Ovary (tissue), 7 donors: ENCODE measurements at regions not wholly inside any gene's neighbourhood (a gene's known extent, or its start where the extent isn't known, plus 50 kb on each side); places are given as distances from the start of the nearest gene placed in this dataset.

ENCODE experiments used
- DNase-seq, 5 donors: peaks; one replicate each; pipeline ENCODE4 v3.0.0-alpha.2; 2019 to 2020
- H3K27ac ChIP-seq, 2 donors: fragments of 200-600 bp; one replicate each; pipeline versions ENCODE4 v1.5.1 to v1.8.0; 2019 to 2022
- H3K27me3 ChIP-seq: fragments of 200-600 bp; one replicate; pipeline ENCODE4 v1.8.0; 2022
- H3K36me3 ChIP-seq: fragments of 200-600 bp; sonication (generic); one replicate; pipeline ENCODE4 v1.5.1; 2019
- H3K4me1 ChIP-seq: one replicate; pipeline ENCODE4 v1.8.1; 2013; ENCODE audit warnings: mild to moderate bottlenecking, moderate library complexity; ENCODE audit not compliant: insufficient read depth
- H3K4me3 ChIP-seq: fragments of 200-600 bp; sonication (generic); one replicate; pipeline ENCODE4 v1.5.1; 2017
- H3K9me3 ChIP-seq, 2 donors: fragments of 200-600 bp in 1 of 2; sonication (generic) in 1 of 2; one replicate each; pipeline versions ENCODE4 v1.5.1 to v1.8.1; 2013 to 2019; ENCODE audit warnings: mild to moderate bottlenecking in 1 of 2, moderate library complexity in 1 of 2
- EP300 ChIP-seq: sonication (generic); formaldehyde crosslinking; IDR thresholded peaks from one replicate; pipeline ENCODE4 v1.6.1; 2017; ENCODE audit warnings: antibody characterized with exemption
- POLR2A ChIP-seq: fragments of 450-650 bp; IDR thresholded peaks from one replicate; pipeline ENCODE4 v1.6.1; 2017; ENCODE audit warnings: antibody characterized with exemption, mild to moderate bottlenecking, moderate library complexity
- WGBS, 3 donors: extraction: QIAGEN DNeasy Blood & Tissue Kit in 1 of 3; methylation state at CpG; one replicate each; pipeline versions ENCODE4 v1.1.5 to v1.1.7; 2013 to 2017; 5-methylcytosine and 5-hydroxymethylcytosine counted together
- intact Hi-C, 4 donors: fragments of 100-400 bp; cut with DNase I; formaldehyde crosslinking; loops; one replicate each; pipeline versions ENCODE4 v1.11.0 to v1.15.1; 2022 to 2023
- TF ChIP-seq, protein P1 (sequence below), 3 donors: fragments of 450-650 bp in 2 of 3; fragments of 200-600 bp in 1 of 3; IDR thresholded peaks; one replicate each; pipeline versions ENCODE4 v1.5.1 to v1.8.0; 2016 to 2022; ENCODE audit warnings: antibody characterized with exemption in 3 of 3, mild to moderate bottlenecking in 1 of 3
- donor health status: DM: no; HTN: no; CAD: no; lungs with moderate emphysema.
- donor health status: DM: no; HTN: no; CAD: no.
- donor health status: Bipolar disorder and iron deficiency.
- donor health status: DM: no; HTN: no; CAD: no.
- donor health status: DM: yes; HTN: yes; CAD: no.

DNA sequence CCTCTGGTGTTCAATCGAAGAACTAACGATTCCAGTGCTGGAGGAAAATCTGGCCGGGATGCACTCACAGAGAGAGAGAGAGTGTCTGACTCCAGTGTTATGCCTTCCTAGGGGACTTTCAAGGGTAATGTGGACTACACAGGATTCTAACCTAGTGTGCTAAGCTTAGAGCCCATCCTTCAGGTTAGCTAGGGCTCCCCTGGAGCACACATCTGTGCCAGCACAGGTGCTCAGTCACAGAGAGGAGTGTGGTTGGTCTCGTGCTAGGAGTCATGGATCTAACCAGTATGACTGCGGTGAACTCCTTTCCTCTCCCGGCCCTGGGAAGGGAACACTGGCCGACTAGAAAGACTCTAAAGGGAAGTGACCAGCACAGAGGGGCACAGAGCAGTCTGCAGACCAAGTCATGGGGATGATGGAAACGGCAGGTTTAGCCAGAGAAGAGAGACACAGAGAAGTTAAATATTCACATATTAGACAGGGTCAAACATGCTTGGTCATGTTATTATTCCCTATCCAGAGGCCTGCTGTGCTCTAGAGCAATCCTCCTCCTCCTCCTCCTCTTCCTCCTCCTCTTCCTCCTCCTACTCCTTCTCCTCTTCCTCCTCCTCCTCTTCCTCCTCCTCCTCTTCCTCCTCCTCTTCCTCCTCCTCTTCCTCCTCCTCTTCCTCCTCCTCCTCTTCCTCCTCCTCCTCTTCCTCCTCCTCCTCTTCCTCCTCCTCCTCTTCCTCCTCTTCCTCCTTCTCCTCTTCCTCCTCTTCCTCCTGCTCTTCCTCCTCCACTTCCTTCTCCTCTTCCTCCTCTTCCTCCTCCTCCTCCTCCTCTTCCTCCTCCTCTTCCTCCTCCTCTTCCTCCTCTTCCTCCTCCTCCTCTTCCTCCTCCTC is 280.3 kb downstream of the XXYLT1 start:
- no peaks in the 10 kb centered on the region for H3K27me3 ChIP-seq
- intact Hi-C loops = no loop called here
- 75 to 78% (median 78%) methylated on average over 8 of the region's 8 CpGs for WGBS, 3 donors
- no peak for DNase-seq
- no peak overlapping the region for H3K27ac ChIP-seq
- H3K4me3 ChIP-seq = no peak overlapping the region
- no peaks in the 10 kb centered on the region for H3K9me3 ChIP-seq
- TF ChIP-seq POLR2A = no peak
- TF ChIP-seq, protein P1, sequence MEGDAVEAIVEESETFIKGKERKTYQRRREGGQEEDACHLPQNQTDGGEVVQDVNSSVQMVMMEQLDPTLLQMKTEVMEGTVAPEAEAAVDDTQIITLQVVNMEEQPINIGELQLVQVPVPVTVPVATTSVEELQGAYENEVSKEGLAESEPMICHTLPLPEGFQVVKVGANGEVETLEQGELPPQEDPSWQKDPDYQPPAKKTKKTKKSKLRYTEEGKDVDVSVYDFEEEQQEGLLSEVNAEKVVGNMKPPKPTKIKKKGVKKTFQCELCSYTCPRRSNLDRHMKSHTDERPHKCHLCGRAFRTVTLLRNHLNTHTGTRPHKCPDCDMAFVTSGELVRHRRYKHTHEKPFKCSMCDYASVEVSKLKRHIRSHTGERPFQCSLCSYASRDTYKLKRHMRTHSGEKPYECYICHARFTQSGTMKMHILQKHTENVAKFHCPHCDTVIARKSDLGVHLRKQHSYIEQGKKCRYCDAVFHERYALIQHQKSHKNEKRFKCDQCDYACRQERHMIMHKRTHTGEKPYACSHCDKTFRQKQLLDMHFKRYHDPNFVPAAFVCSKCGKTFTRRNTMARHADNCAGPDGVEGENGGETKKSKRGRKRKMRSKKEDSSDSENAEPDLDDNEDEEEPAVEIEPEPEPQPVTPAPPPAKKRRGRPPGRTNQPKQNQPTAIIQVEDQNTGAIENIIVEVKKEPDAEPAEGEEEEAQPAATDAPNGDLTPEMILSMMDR (IDR thresholded peaks at IDR 0.05) = no peak
- TF ChIP-seq EP300 = no peak
- H3K4me1 ChIP-seq = no peaks in the 10 kb centered on the region
- no peaks in the 10 kb centered on the region for H3K36me3 ChIP-seq

DNA sequence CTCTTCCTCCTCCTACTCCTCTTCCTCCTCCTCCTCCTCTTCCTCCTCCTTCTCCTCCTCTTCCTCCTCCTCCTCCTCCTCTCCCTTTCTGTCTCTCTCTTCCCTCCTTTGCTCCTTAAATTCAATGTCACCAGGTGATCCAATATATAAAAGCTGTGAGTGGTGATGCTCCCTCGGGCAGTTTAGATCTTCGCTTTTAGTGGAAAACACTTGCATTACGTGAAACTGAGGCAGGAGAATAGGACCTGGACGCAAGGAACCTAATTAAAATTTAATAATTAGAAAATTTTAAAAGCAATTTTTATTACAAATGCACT is 279.7 kb downstream of the XXYLT1 start:
- Histone ChIP-seq H3K9me3 (no peaks in the 10 kb centered on the region), H3K27ac (no peak overlapping the region), H3K27me3 (no peaks in the 10 kb centered on the region), H3K4me3 (no peak overlapping the region), H3K36me3 (no peaks in the 10 kb centered on the region), H3K4me1 (no peaks in the 10 kb centered on the region)
- no peak for DNase-seq
- 59 to 62% (median 61%) methylated on average over 4 of the region's 4 CpGs for WGBS, 3 donors
- TF ChIP-seq, protein P1 (IDR thresholded peaks at IDR 0.05) = no peak
- intact Hi-C loops = no loop called here

DNA sequence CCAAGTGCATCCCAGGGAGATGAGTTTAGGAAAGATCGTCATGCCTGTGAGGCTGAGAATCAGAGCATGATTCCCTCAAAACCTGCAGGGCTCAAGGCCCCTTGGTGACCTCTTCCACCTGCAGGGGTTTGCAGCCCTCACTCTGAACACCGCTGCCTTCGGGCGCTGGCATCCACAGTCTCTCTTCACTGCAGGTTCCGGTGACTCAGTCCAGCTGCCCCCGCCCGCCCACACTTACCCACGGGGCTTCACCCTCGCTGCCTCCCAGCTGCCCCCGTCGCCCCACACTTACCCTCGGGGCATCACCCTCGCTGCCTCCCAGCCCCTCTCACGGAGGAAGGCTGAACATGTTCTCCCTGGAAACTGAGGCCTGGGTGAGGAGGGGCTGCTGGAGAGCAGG is 277.1 kb downstream of the XXYLT1 start:
- H3K36me3 ChIP-seq = no peaks in the 10 kb centered on the region
- no peak overlapping the region for H3K27ac ChIP-seq
- H3K27me3 ChIP-seq = no peaks in the 10 kb centered on the region
- no peak for DNase-seq
- TF ChIP-seq POLR2A = no peak
- intact Hi-C loops = no loop called here
- H3K4me1 ChIP-seq = no peaks in the 10 kb centered on the region
- no peaks in the 10 kb centered on the region for H3K9me3 ChIP-seq
- WGBS, 3 donors = 88 to 90% (median 89%) methylated on average over 14 of the region's 14 CpGs
- no peak overlapping the region for H3K4me3 ChIP-seq

DNA sequence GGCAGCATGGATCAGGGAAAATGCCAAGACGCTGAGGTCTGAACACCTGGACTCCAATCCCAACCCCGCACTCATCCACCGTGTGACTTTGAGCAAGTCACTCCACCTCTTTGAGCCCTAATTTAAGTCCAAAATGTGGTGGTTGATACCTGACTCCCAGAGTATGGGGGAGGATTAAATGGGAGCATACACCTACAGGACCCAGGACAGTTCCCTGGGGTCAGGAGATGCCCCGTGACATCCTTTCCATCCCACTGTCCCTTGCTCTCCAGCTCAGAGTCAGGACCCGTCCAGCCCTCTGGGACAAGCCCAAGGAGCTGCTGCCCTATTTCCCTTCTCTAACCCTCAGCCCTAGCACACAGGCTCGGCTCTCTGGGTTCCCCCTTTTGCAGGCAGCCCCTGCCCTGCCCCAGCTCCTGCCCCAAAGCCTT is 276.4 kb downstream of the XXYLT1 start:
- intact Hi-C loops = no loop called here
- TF ChIP-seq EP300 = no peak
- TF ChIP-seq POLR2A = no peak
- TF ChIP-seq, protein P1 (IDR thresholded peaks at IDR 0.05) = no peak
- H3K4me3 ChIP-seq = no peak overlapping the region
- WGBS, 3 donors = 81 to 91% (median 89%) methylated on average over 6 of the region's 6 CpGs
- H3K27me3 ChIP-seq = no peaks in the 10 kb centered on the region
- H3K27ac ChIP-seq = no peak overlapping the region
- no peaks in the 10 kb centered on the region for H3K9me3 ChIP-seq
- H3K4me1 ChIP-seq = no peaks in the 10 kb centered on the region
- no peaks in the 10 kb centered on the region for H3K36me3 ChIP-seq
- no peak for DNase-seq

DNA sequence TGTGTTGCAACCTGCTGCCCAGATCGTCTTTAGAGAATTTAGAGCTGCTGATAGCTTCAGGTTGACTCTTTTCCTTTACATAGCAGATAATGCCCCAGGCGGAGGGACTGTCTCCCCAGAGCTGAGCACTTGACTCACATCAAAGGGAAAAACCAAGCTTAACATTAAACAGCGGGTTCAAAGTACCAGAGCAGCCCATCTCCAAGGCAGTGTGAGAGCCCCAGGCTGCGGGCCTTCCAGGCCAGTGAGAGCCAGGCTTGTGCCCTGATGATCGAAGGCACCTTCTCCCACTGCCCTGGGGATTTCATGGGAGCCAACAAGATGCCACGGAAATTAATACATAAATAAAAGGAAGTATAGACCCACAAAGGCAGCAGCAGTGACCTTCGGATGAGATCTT is 275.6 kb downstream of the XXYLT1 start:
- intact Hi-C loops = no loop called here
- Histone ChIP-seq H3K27ac (no peak overlapping the region), H3K4me3 (no peak overlapping the region), H3K9me3 (no peaks in the 10 kb centered on the region), H3K27me3 (no peaks in the 10 kb centered on the region), H3K36me3 (no peaks in the 10 kb centered on the region), H3K4me1 (no peaks in the 10 kb centered on the region)
- 78 to 91% (median 91%) methylated on average over 7 of the region's 7 CpGs for WGBS, 3 donors
- no peak for DNase-seq
- TF ChIP-seq POLR2A (no peak), EP300 (no peak)
- TF ChIP-seq, protein P1 (IDR thresholded peaks at IDR 0.05) = no peak
